B cell (primary cell): ENCODE measurements at regions not wholly inside any gene's neighbourhood (a gene's known extent, or its start where the extent isn't known, plus 50 kb on each side); places are given as distances from the start of the nearest gene placed in this dataset.

ENCODE experiments used
- CTCF ChIP-seq: fragments of 200-600 bp; IDR thresholded peaks from one replicate; pipeline ENCODE4 v1.8.0; 2022; ENCODE audit warnings: antibody characterized with exemption, mild to moderate bottlenecking
- EZH2 ChIP-seq: IDR thresholded peaks from 2 replicates; pipeline ENCODE4 v1.6.1; 2012; ENCODE audit warnings: borderline replicate concordance, low read depth, mild to moderate bottlenecking, moderate library complexity, low read length; ENCODE audit not compliant: insufficient read depth, poor library complexity, severe bottlenecking

- no peak for TF ChIP-seq CTCF
- TF ChIP-seq EZH2, result no peak
Observed at GRCh38 chr21:38929142-38929541, 123.4 kb downstream of the ETS2 start.
